HCT116 (cell line): ENCODE measurements at regions not wholly inside any gene's neighbourhood (a gene's known extent, or its start where the extent isn't known, plus 50 kb on each side); places are given as distances from the start of the nearest gene placed in this dataset.

Experiments
- ATAC-seq: fragments of 200-7000 bp; cut with Tn5 transposase; 2 replicates; pipeline ENCODE4 v1.9.1; 2020; ENCODE audit warnings: mild to moderate bottlenecking, moderate library complexity
- BruUV-seq: library from RNA; stranded (reverse); fragments of 400-500 nt; replicated peaks from 2 replicates; lab custom pipeline; 2021; lab: Mats Ljungman, UMichigan
- CTCF ChIA-PET: fragments of 300-600 bp; sonication (Branson Sonifier 250); formaldehyde crosslinking; loops from one replicate; lab custom pipeline; 2021; ENCODE audit warnings: antibody characterized with exemption; lab: Charles Lee
- POLR2A ChIA-PET: fragments of 300-600, 350-600 bp; sonication (Branson Sonifier 250); formaldehyde crosslinking; loops from one replicate; lab custom pipeline; 2021; ENCODE audit warnings: antibody characterized with exemption; lab: Charles Lee
- RAD21 ChIA-PET, 2 experiments: fragments of 300-600 bp; sonication (Branson Sonifier 250); formaldehyde crosslinking; loops; one replicate each; lab custom pipeline; 2023; ENCODE audit warnings: low total read pairs in 2 of 2; ENCODE audit not compliant: uncharacterized antibody in 2 of 2, unreplicated experiment in 2 of 2, low non-redundant PET in 1 of 2; lab: Charles Lee
- DNase-seq: peaks from one replicate; pipeline ENCODE4 v3.0.0-alpha.2; 2010; ENCODE audit warnings: low read depth, low spot score
- H2AFZ ChIP-seq: fragments of 200-600 bp; shearing (Covaris generic), sonication (generic); 2 replicates; pipeline ENCODE4 v1.6.1; 2017; ENCODE audit warnings: low read depth, mixed run types, mixed read lengths, antibody characterized with exemption, low read length; ENCODE audit not compliant: poor library complexity, severe bottlenecking
- H3K27ac ChIP-seq: 2 replicates; pipeline ENCODE4 v1.5.1; 2012; ENCODE audit warnings: low read depth, low read length
- H3K27me3 ChIP-seq: fragments of 200-600 bp; sonication (generic); 2 replicates; pipeline ENCODE4 v1.6.1; 2016; ENCODE audit warnings: mixed run types, low read length, mixed read lengths; ENCODE audit not compliant: insufficient read depth
- H3K36me3 ChIP-seq, 2 experiments: fragments of 200-500 bp in 1 of 2; fragments of 200-600 bp in 1 of 2; sonication (Bioruptor generic) in 1 of 2; sonication (generic) in 1 of 2; 2 replicates each; pipeline versions ENCODE4 v1.5.1 to v1.6.1; 2014 to 2016; ENCODE audit warnings: low read length in 2 of 2, inconsistent platforms in 1 of 2, mixed read lengths in 1 of 2, mixed run types in 1 of 2; ENCODE audit not compliant: insufficient read depth in 2 of 2, control insufficient read depth in 1 of 2
- H3K4me1 ChIP-seq, 2 experiments: fragments of 200-600 bp in 1 of 2; sonication (generic) in 1 of 2; 2 replicates each; pipeline versions ENCODE4 v1.5.1 to v1.6.1; 2012 to 2017; ENCODE audit warnings: low read length in 2 of 2, inconsistent platforms in 1 of 2, mild to moderate bottlenecking in 1 of 2, mixed read lengths in 1 of 2, mixed run types in 1 of 2, moderate library complexity in 1 of 2; ENCODE audit not compliant: insufficient read depth in 2 of 2, control insufficient read depth in 1 of 2
- H3K4me2 ChIP-seq: fragments of 200-600 bp; sonication (generic); 2 replicates; pipeline ENCODE4 v1.6.1; 2017; ENCODE audit warnings: mixed run types, low read length, mixed read lengths
- H3K4me3 ChIP-seq, 2 experiments: fragments of 200-600 bp in 1 of 2; sonication (generic) in 1 of 2; replicated peaks in 1 of 2; 2 replicates each; pipeline ENCODE4 v1.5.1; 2011 to 2016; ENCODE audit warnings: low read length in 2 of 2, control low read depth in 1 of 2, low read depth in 1 of 2, mild to moderate bottlenecking in 1 of 2, mixed read lengths in 1 of 2, mixed run types in 1 of 2
- H3K79me2 ChIP-seq: fragments of 200-600 bp; sonication (generic); 2 replicates; pipeline ENCODE4 v1.6.1; 2017; ENCODE audit warnings: mild to moderate bottlenecking, mixed run types, low read length, moderate library complexity, mixed read lengths; ENCODE audit not compliant: insufficient read depth
- H3K9ac ChIP-seq: fragments of 200-600 bp; sonication (generic); 2 replicates; pipeline ENCODE4 v1.6.1; 2016; ENCODE audit warnings: low read length, mixed read lengths
- H3K9me2 ChIP-seq: fragments of 200-600 bp; sonication (generic), shearing (Covaris generic); 2 replicates; pipeline ENCODE4 v1.6.1; 2017; ENCODE audit warnings: mixed run types, mild to moderate bottlenecking, moderate library complexity; ENCODE audit not compliant: insufficient read depth
- H3K9me3 ChIP-seq, 2 experiments: fragments of 200-500 bp in 1 of 2; fragments of 200-600 bp in 1 of 2; sonication (Bioruptor generic) in 1 of 2; sonication (generic) in 1 of 2; 2 replicates each; pipeline ENCODE4 v1.6.1; 2014 to 2017; ENCODE audit warnings: low read length in 2 of 2, mixed read lengths in 2 of 2, inconsistent platforms in 1 of 2, low read depth in 1 of 2, mild to moderate bottlenecking in 1 of 2, mixed run types in 1 of 2, moderate library complexity in 1 of 2; ENCODE audit not compliant: control insufficient read depth in 1 of 2, insufficient read depth in 1 of 2
- H4K20me1 ChIP-seq: fragments of 200-600 bp; sonication (generic), shearing (Covaris generic); 2 replicates; pipeline ENCODE4 v1.6.1; 2017; ENCODE audit warnings: mixed run types, mild to moderate bottlenecking, moderate library complexity; ENCODE audit not compliant: insufficient read depth
- CBX3 ChIP-seq: IDR thresholded peaks from 2 replicates; pipeline ENCODE4 v1.6.1; 2012; ENCODE audit warnings: low read depth
- CEBPB ChIP-seq: IDR thresholded peaks from 2 replicates; pipeline ENCODE4 v1.6.1; 2012; ENCODE audit warnings: low read depth
- ELF1 ChIP-seq: IDR thresholded peaks from 2 replicates; pipeline ENCODE4 v1.6.1; 2012; ENCODE audit warnings: low read depth, borderline replicate concordance
- EZH2phosphoT487 ChIP-seq: fragments of 200-600 bp; IDR thresholded peaks from 2 replicates; pipeline ENCODE4 v1.6.1; 2018; ENCODE audit warnings: antibody characterized with exemption, borderline replicate concordance
- FOSL1 ChIP-seq: IDR thresholded peaks from 2 replicates; pipeline ENCODE4 v1.6.1; 2012; ENCODE audit warnings: low read depth
- RAD21 ChIP-seq: IDR thresholded peaks from 2 replicates; pipeline ENCODE4 v1.6.1; 2012; ENCODE audit warnings: low read depth, mild to moderate bottlenecking
- SIN3A ChIP-seq: IDR thresholded peaks from 2 replicates; pipeline ENCODE4 v1.6.1; 2012; ENCODE audit warnings: low read depth
- SP1 ChIP-seq: IDR thresholded peaks from 2 replicates; pipeline ENCODE4 v1.6.1; 2012; ENCODE audit warnings: low read depth
- TCF7L2 ChIP-seq: IDR thresholded peaks from 2 replicates; pipeline ENCODE4 v1.7.0; 2011; ENCODE audit warnings: borderline replicate concordance, inconsistent platforms; ENCODE audit not compliant: insufficient read depth, insufficient read length; ENCODE audit errors: extremely low read depth
- YY1 ChIP-seq: IDR thresholded peaks from 2 replicates; pipeline ENCODE4 v1.6.1; 2011; ENCODE audit warnings: low read length, low read depth, moderate library complexity, mild to moderate bottlenecking; ENCODE audit not compliant: insufficient replicate concordance; ENCODE audit errors: extremely low read depth
- intact Hi-C: fragments of 100-400 bp; cut with micrococcal nuclease; formaldehyde crosslinking; loops from 2 replicates; pipeline ENCODE4 v1.10.0; 2022

DNA sequence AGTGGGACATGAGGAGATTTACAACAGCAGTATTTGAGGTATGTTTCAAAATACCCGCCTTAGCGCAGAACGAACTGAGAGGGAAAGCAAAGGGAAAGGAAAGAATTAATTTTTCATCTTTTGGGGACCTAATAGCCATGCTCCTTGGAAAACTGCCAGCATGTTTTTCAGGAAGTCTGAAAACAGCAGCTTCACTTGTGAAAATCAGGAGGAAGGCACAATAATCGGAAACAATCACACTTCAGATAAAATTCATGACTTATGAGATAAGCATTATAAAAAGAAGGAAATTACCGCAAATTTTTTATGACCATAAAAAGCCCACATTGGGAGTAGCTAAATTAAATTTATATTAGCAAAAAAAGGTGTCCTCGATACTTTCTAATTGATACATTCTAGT lies 541.1 kb downstream of the HAO1 start:
- Histone ChIP-seq H3K27ac (no peak overlapping the region), H3K4me2 (no peak overlapping the region), H3K9me3 (peaks cover 0 to 6% of the 10 kb centered on the region in 2 experiments; a peak in 1 of 4 replicates), H3K36me3 (no peaks in the 10 kb centered on the region), H3K79me2 (no peaks in the 10 kb centered on the region), H3K27me3 (no peaks in the 10 kb centered on the region), H2AFZ (no peak overlapping the region), H3K9ac (no peak overlapping the region), H3K9me2 (no peaks in the 10 kb centered on the region), H4K20me1 (no peaks in the 10 kb centered on the region), H3K4me3 (no peak overlapping the region), H3K4me1 (no peaks in the 10 kb centered on the region)
- BruUV-seq: no TSS peak
- RAD21 ChIA-PET: no interaction called here
- intact Hi-C loops: no loop called here
- CTCF ChIA-PET: no interaction called here
- POLR2A ChIA-PET: no interaction called here
- ATAC-seq (no peak), DNase-seq (no peak)
- no peak for TF ChIP-seq FOSL1
- no peak for TF ChIP-seq CEBPB
- no peak for TF ChIP-seq YY1
- TF ChIP-seq EZH2phosphoT487: no peak
- TF ChIP-seq RAD21: no peak
- TF ChIP-seq ELF1: no peak
- TF ChIP-seq SP1: no peak
- TF ChIP-seq CBX3: no peak

DNA sequence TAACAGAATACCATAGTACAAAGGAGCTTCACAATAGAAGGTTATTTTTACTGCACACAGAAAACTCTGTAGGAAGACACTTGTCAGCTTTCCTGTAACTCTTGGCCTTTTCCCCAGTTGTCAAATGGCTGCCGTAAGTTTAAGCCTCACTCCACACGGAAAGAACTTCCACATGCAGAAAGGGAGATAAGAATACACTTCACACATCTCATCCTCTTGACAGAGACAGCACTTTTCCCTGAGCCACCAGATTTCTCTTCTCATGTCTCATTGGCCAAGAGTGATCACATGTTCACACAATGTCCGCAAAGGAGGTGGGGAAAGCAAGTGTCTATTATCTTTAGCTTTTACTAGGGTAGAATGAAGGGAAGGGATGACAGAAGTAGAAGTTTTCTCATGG lies 540.7 kb downstream of the HAO1 start:
- Histone ChIP-seq H3K9me2 (no peaks in the 10 kb centered on the region), H3K4me2 (no peak overlapping the region), H3K4me1 (no peaks in the 10 kb centered on the region), H3K9me3 (peaks cover 0 to 4% of the 10 kb centered on the region in 2 experiments; a peak in 1 of 4 replicates), H3K79me2 (no peaks in the 10 kb centered on the region), H3K27me3 (no peaks in the 10 kb centered on the region), H4K20me1 (no peaks in the 10 kb centered on the region), H3K4me3 (no peak overlapping the region), H3K27ac (no peak overlapping the region), H3K9ac (no peak overlapping the region), H2AFZ (no peak overlapping the region), H3K36me3 (no peaks in the 10 kb centered on the region)
- ATAC-seq: no peak
- TF ChIP-seq TCF7L2: no peak
- no peak for TF ChIP-seq SIN3A
- no peak for DNase-seq
- intact Hi-C loops: no loop called here
- ChIA-PET RAD21 (no interaction called here), POLR2A (no interaction called here), CTCF (no interaction called here)
- no TSS peak for BruUV-seq
